ENCODE measurements at regions not wholly inside any gene's neighbourhood (a gene's known extent, or its start where the extent isn't known, plus 50 kb on each side); places are given as distances from the start of the nearest gene placed in this dataset.
"Not testable (repeated sequence)": the region's sequence is repeated elsewhere in the genome, so short reads cannot be mapped to it uniquely, and the experiment has no call there.

GRCh38 chr10:87416892-87417291 lies 59.3 kb downstream of the NUTM2D start:
- DNase-seq (ENCODE audit: low spot score); ATAC-seq: not testable (repeated sequence)

- DNase-seq (ENCODE audit: low spot score); ATAC-seq: not testable (repeated sequence)
Observed at GRCh38 chr10:87422641-87423040, 65.1 kb downstream of the NUTM2D start.

- not testable (repeated sequence) for DNase-seq (ENCODE audit: low spot score)
- ATAC-seq: peak; percentile 96
Observed at GRCh38 chr10:87424697-87425373, 67.3 kb downstream of the NUTM2D start.

GRCh38 chr10:87433836-87434235 lies 70.9 kb upstream of the MINPP1 start:
- not testable (repeated sequence) for DNase-seq (ENCODE audit: low spot score)
- peak; percentile 32 for ATAC-seq

- not testable (repeated sequence) for DNase-seq (ENCODE audit: low spot score); ATAC-seq
Observed at GRCh38 chr10:87435295-87435826, 69.3 kb upstream of the MINPP1 start.

GRCh38 chr10:87436104-87436503 lies 68.6 kb upstream of the MINPP1 start:
- ATAC-seq: peak; percentile 100
- DNase-seq (ENCODE audit: low spot score): not testable (repeated sequence)

GRCh38 chr10:87437450-87437849 lies 67.2 kb upstream of the MINPP1 start:
- ATAC-seq; DNase-seq (ENCODE audit: low spot score): not testable (repeated sequence)

Data from left lobe of liver (tissue), 2 donors.